ENCODE measurements at regions not wholly inside any gene's neighbourhood (a gene's known extent, or its start where the extent isn't known, plus 50 kb on each side); places are given as distances from the start of the nearest gene placed in this dataset.

DNA sequence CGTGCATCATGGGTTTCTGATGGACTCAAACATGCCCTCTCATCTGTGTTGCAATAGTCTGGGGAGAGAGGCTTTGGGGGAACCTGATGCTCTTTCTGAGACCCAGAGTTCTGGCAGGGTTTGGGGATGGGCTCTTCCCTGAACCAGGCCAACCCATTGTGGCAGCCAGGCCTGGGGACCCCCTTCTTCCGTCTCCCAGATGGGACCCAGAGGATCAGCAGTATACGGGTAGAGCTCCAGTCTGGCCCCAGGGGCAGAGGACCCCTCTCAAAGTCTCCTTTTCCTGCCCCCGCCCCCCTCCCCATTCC, 333.7 kb downstream of the DYSF start:
- no peak for DNase-seq

GRCh38 chr2:71786291-71787107, 333.1 kb downstream of the DYSF start:
- DNase-seq, result no peak
- Histone ChIP-seq H3K4me1 (peaks cover 0 to 6% (median 0%) of the 10 kb centered on the region in 4 donors), H3K9me3 (no peaks in the 10 kb centered on the region), H3K4me3 (no peak overlapping the region), H3K36me3 (no peaks in the 10 kb centered on the region), H3K27me3 (no peaks in the 10 kb centered on the region), H3K27ac (no peak overlapping the region)
- no peak for TF ChIP-seq POLR2A (IDR thresholded peaks at IDR 0.05)

More for the DNA sequence above, 333.7 kb downstream of the DYSF start:
- Histone ChIP-seq H3K9me3 (no peaks in the 10 kb centered on the region), H3K27me3 (no peaks in the 10 kb centered on the region), H3K4me3 (no peak overlapping the region), H3K36me3 (no peaks in the 10 kb centered on the region), H3K4me1 (peaks cover 0 to 6% (median 0%) of the 10 kb centered on the region in 4 donors), H3K27ac (no peak overlapping the region)
- TF ChIP-seq POLR2A (IDR thresholded peaks at IDR 0.05) (no peak), CTCF (IDR thresholded peaks at IDR 0.05) (no peak)

DNA sequence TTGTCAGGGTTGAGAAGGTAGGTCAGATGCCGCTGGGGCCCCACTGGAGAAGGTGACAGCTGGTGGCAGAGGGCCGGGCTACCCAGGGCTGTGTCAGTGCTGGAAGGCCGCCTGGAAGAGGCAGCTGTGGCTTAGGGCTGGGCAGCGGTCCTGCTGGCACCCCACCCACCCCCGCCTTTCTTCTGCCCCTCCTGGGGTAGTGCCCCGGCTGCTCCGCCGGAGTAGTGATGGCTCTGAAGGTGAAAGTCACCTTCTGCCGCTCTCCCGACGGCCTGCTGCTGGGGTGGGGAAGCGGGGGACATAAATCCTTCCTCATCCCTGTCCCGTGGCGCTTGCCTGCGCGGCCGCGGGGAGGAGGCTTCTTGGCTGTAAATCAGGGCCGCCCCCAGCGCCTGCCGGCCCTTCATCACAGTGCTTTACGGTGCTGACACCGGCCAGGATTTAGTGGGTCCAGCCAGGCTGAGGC, 332.2 kb downstream of the DYSF start:
- TF ChIP-seq POLR2A (IDR thresholded peaks at IDR 0.05) (no peak), CTCF (IDR thresholded peaks at IDR 0.05) (no peak)
- no peaks in the 10 kb centered on the region for H3K36me3 ChIP-seq

GRCh38 chr2:71784734-71785511, 331.6 kb downstream of the DYSF start:
- TF ChIP-seq POLR2A (IDR thresholded peaks at IDR 0.05), result no peak
- no peak for TF ChIP-seq CTCF (IDR thresholded peaks at IDR 0.05)
- Histone ChIP-seq H3K27ac (no peak overlapping the region), H3K36me3 (no peaks in the 10 kb centered on the region), H3K27me3 (no peaks in the 10 kb centered on the region), H3K4me1 (peaks cover 0 to 6% (median 0%) of the 10 kb centered on the region in 4 donors), H3K9me3 (no peaks in the 10 kb centered on the region), H3K4me3 (no peak overlapping the region)
- DNase-seq, result no peak

More for the DNA sequence above, 332.2 kb downstream of the DYSF start:
- no peaks in the 10 kb centered on the region for H3K9me3 ChIP-seq
- peaks cover 0 to 6% (median 0%) of the 10 kb centered on the region in 4 donors for H3K4me1 ChIP-seq
- H3K4me3 ChIP-seq, result no peak overlapping the region
- H3K27ac ChIP-seq, result no peak overlapping the region
- no peak for DNase-seq
- H3K27me3 ChIP-seq, result no peaks in the 10 kb centered on the region

DNA sequence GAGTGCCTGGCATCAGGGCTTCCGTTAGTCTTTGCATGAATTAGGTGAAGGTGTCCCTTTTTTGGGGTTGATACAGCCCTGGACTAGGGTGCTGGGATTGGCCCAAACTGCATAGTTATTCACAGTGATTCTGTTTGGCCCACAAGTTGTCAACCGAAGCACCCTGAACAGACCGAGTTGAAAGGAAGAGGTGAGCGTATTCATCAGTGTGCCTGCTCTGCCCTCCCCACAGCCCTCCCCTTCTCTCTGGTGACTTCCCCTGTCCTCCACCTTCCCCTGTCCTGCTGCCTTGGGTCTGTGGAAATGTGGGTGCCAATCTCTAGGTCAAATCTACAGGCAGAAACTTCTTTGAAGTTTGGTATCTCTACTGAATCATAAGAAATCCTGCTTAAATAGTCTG, 330.5 kb downstream of the DYSF start:
- no peaks in the 10 kb centered on the region for H3K27me3 ChIP-seq

More for the DNA sequence above, 330.5 kb downstream of the DYSF start:
- Histone ChIP-seq H3K27ac (no peak overlapping the region), H3K9me3 (no peaks in the 10 kb centered on the region), H3K4me3 (no peak overlapping the region), H3K36me3 (no peaks in the 10 kb centered on the region), H3K4me1 (peaks cover 0 to 6% (median 0%) of the 10 kb centered on the region in 4 donors)
- no peak for DNase-seq
- no peak for TF ChIP-seq CTCF (IDR thresholded peaks at IDR 0.05)
- TF ChIP-seq POLR2A (IDR thresholded peaks at IDR 0.05), result no peak

All from Peyer's patch (tissue), 4 donors.